CD4-positive, alpha-beta T cell treated with Interleukin-17A for 4 hours (primary cell): ENCODE measurements at regions not wholly inside any gene's neighbourhood (a gene's known extent, or its start where the extent isn't known, plus 50 kb on each side); places are given as distances from the start of the nearest gene placed in this dataset.

Experiments used
- DNase-seq: peaks from one replicate; pipeline ENCODE4 v3.0.0-alpha.2; 2020; ENCODE audit warnings: mixed read lengths

DNA sequence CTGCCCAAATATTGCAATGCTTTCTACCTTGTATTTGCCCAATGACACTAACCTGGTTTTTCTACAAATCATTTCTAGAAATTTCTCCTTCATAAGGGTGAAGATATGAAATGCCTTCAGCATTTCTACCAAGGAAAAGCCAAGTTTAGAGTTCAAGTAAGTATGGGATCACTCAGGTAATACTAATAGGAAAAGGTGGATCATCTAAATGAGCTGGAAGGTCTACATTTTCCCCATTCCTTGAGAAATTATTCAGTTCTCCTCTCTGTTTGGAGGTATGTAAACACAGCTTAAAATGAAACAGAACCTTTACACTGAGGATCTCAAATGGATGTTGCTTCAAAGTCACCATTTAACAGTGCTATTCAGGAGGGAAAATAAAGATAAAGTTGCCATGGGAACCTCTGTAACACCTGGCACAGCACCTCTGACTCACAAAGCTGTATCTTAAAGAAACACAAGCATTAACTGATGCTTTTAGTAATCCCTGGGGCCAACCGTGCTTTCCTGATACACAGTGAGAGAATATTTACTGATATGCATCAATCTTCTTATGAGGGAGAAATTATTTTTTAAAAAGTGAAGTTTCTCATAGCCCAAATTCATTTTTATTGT, 161.3 kb downstream of the DRD1 start:
- DNase-seq: no peak

DNA sequence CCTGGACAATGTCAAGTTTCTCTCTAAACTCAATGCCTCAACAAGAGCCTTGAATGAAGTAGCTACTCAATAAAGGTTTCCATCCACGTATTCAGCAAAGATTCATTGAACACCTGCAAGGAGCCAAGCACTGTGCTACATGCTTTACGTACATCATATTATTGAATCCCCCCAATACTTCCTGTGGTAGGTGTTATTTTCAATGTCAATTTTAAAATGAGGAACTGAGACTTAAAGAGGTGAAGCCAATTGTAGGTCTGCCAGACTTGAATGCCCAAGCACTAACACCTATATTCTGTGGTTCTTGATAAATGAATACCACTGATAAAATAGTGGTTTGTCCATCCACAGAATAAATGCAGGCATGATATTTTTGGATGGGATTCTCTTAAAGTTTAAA, 162.3 kb downstream of the DRD1 start:
- no peak for DNase-seq

DNA sequence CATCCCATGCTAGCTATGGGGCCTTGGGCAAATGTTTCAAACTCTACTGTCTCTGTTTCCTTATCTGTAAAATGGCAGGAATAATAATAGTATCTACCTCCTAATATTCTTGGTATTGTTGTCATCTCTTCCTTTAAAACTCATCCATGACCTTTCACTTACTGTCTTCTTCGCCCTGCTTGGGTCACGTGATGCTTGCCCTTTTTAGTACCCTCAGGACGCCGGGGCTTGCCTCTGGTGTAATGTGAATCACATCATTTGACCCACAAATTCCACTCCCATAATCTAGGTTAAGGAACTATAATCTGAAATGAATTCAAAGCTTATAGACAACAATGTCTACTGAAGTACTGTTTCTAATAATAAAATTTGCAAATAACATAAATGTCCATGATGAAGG, 162.7 kb downstream of the DRD1 start:
- no peak for DNase-seq

DNA sequence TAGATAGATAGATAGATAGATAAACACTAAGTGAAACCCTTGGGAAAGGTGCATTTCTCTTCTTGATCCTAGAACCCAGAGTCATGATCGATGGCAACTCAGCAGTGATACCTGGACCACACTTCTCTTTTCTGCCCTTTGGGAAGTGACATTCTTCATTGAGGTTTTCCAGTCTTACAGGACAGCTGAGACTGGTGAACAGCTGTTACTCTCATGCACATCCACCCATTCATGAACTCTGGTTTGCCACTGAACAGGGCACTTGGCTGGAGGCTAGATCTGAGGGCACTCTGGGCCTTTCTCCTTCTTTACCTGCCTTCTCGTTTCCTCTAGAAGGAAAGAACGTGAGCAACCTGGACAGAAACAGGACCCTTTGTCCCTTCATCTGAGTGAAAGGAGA, 164.5 kb downstream of the DRD1 start:
- DNase-seq: no peak

DNA sequence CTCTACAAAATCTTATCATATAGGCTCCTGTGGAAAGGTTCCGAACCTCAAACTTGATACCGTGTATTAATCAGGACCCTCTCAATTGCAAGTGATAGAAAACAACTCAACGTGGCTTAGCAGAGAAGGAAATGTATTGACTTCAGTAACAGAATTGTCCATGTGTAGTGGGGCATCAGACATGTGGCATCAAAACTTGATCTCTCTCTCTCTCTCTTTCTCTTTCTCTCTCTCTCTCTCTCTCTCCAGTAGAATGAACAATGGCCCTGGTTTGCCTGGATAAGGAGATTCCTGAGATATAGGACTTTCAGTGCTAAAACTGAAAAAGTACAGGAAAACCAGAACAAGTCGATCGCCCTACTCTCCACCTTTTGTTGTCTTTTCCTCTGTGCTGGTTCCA, 168.2 kb downstream of the DRD1 start:
- no peak for DNase-seq

DNA sequence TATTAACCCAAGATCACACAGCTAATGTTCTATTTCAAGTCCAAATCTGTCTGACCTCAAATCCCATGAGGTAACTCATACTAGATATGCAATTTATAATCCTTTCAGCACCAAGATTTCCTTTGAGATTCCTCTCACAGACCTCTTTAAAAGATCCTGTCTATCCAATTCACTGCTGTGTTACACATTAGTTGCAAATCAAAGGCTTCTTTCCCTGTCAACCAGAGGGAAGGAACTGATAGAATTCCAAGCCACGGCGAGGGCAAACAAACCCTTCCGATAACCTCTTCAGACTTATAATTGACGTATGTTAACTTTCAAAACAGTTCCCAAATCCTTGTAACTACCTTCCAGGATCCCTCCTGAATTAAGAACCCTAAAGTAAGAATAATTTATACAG, 168.9 kb downstream of the DRD1 start:
- no peak for DNase-seq

DNA sequence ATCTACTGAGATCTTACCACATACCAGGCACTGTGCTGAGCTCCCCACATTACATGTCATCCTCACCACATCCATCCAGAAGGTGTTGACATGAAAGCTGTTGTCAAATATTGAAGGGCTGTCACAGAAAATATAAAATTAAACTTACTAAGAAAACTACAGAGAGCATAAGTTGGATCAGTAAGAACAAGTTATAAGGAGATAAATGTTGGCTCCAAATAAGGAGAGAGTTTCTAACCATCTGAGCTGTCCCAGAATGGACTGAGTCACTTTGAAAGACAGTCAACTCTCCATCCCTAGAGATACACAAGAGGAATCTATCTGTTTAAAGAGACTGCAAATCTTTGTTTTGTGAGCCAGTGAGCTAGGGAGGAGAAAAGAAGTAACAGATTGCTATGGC, 169.8 kb downstream of the DRD1 start:
- DNase-seq: no peak

DNA sequence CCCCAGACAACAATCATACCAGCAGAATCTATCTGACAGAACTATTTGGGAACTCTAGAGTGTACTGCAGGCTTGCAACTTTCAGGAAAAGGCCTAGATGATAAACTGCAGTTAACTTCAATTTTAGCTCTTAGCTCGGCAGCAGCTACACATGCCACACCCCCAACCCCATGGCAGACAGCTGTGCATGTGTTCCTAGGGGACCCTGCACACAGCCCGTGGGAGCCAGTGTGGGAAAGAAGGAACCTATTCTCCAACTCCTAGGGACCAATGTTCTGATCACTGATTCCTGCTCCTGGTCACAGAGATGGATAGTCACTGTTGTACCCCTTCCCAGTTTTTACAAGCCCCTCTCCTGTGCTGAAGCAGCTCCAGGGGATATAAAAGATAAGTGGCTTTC, 179.6 kb downstream of the DRD1 start:
- no peak for DNase-seq

DNA sequence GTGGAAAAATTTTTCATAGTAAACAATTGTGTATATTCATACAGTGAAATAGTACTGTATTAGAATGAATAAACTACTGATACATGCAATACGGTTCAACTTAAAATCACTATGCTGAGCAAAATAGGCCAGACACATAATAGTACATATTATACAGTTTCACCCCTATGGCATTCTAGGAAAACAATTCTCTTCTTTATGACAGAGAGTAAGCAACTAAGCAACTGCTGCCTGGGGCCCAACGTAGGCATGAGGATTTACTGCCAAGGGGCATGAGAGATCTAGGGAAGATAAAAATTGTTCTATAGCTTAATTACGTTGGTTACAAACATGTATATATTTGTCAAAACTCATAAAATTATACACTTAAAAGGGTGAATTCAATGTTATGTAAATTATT, 180.2 kb downstream of the DRD1 start:
- DNase-seq: no peak

DNA sequence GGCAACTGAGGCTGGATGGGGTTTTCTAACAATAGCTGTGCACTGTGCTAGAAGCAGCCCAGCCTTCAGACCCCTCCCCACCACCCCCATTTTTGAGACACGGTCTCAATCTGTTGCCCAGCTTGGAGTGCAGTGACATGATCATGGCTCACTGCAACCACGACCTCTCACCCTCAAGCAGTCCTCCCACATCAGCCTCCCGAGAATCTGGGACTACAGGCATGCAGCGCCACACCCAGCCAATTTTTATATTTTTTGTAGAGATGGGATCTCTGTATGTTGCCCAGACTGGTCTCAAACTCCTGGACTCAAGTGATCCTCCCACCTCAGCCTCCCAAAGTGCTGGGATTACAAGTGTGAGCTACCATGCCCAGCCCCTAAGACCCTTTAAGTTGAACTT, 182.5 kb downstream of the DRD1 start:
- DNase-seq: no peak

DNA sequence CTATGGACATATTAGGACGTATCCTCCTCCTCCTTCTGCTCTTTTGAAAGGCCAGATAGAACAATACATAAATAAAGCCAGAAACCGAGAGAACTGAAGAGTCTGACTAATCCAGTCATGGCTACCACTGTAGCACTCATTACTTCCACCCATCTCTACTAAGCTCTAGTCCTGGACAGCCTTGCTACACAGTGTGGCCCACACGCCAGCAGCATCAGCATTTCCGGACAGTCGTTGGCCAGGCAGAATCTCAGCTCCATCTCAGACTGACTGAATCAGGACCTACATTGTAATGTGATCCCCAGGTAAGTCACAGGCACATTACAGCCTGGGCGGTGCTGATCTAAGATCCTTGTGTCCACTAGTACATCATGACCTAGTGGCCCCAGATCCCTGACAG, 182.9 kb downstream of the DRD1 start:
- DNase-seq: no peak

DNA sequence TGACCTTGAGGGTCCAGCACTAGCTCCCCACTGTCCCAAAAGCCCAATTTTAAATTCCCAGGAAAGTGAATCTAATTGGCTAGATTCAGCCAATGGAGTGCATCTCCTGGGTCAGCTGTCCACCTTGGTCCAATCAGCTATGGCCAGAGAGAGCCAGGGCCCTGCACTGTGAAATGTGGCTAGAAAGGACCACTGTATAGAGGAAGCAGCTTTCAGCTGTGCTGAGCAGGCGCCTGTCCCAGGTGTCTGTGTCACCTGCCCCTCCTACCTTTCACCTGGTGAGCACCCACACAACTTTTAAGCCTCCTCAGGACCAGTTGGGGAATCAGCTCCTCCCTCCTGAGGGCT, 186.2 kb downstream of the DRD1 start:
- no peak for DNase-seq

DNA sequence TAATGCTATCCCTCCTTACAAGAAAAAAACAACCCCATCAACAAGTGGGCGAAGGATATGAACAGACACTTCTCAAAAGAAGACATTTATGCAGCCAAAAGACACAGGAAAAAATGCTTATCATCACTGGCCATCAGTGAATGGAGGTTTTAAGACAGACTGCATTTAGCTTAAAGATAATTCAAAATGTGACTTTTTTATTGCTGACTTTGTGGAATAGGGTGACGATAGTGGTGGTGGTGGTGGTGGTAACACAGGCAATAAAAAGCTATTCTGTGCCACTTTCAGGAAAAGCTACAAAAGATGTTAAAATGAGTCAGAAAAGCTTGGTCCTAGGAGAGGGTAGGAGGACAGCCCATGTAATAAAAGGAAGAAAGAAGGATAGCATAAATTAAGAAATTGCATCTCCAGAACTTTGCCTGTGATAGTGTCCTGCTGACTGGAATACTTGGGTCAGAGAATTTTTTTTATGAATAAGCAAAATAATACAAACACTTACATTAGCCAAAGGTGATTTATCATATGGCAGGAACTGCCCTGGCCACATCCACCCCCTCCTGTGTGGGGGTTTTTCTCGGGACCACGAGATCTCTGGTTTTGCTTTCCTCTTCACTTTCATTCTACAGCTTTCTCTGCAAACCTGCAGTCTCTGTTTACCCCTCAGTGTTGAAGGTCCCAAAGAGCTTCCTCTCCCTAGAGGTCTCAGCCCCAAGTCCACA, 186.7 kb downstream of the DRD1 start:
- no peak for DNase-seq

DNA sequence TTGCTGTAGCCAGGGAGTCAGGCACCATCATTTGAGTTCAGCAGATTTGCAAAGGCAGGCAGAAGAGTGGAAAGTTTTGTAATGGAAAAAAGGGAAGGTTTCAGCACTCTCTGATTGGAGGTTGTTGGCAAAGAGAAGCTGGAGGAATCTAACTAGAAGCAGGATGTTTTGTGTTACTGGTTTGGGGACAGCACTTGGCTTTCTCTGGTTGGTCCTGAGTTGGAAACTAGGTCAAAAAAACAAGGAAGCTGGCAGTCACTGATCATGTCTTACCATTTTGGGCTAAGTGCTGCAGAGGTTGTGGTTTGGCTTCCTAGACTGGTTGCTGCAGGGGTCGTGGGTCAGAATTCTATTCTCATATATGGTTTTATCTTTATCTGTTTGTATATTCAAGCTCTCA, 189.8 kb downstream of the DRD1 start:
- no peak for DNase-seq

DNA sequence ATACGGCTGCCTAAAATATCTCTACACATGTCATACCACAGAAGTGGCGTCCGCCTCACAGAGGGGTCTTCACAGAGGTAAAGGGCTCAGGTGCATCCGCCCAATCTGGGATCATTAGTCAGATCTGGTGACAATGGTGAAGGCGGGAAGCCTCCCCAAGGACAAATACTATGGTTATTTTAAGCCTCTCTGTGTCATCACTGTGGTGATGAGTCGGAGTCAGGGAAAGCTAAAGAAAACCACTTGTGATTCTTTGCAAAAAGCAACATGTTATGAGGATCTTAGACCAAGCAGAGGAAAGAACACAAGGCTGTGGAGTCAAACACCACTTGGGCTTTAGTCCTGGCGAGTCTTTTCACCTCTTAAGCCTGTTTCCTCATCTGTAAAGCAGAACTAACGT, 190.4 kb downstream of the DRD1 start:
- no peak for DNase-seq

DNA sequence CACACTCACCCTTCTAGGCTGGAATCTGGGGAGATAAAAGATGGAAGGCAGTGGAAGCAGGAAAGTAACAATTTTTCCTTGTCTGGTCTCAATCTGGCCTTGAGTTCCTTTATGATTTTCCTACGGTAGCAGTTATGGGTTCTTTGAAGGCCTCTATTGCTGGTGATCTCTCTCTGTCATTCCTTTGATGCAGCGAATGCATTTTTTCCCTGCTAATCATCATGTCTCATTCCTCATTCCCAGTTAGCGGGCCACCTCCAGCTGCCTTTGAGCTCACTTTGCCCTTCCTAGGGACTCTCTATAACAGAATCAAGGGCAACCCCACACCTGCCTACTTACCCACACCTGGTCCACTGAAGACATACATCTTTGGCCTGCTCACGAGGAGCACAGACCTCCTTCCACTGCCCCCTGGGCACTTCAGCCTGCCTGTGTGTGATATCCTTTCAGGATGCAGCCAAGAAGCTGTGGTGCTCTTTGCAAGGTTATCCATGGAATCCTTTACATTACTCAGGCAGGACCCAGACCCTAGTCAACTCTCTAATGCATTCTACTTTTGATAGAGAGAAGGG, 191.7 kb downstream of the DRD1 start:
- no peak for DNase-seq

DNA sequence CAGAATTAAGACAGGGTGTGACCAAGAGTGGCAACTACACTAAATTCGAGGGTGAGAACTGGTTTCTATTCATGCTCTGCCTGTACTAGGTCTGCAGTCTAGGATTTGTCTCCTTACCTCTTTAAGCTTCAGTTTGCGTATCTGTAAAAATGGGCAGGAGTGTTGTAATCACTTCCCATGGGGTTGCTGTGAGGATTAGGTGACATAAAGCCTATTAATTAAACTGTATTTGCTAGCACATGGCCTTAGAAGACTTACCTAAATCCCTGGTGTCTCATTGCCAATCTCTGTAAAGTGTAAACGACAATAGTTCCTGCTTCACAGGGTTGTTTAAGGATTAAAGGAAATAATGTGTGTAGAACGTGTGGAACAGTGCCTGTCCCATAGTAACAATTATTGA, 193.6 kb downstream of the DRD1 start:
- no peak for DNase-seq

DNA sequence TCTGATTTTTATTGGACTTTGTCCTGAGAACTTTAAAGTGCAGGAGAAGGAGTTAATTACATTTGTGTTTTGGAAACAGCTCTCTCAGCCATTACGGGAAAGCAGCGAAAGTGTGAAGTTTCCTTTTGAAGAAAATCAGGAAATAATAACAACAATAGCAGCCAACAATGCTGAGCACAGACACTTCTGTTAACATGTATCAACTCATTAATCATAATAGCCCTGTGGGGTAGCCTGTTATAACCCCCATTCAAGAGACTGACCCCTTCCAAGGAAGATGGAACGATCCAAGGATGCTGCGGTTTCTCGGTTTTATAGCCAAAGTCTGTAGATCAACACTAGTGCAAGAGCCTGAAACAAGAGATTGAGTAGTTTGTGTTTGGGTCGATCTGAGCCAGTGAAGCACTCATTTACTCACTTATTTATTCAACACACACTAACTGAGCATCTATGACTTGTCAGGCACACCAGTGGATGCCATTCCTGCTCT, 195.5 kb downstream of the DRD1 start:
- DNase-seq: no peak

DNA sequence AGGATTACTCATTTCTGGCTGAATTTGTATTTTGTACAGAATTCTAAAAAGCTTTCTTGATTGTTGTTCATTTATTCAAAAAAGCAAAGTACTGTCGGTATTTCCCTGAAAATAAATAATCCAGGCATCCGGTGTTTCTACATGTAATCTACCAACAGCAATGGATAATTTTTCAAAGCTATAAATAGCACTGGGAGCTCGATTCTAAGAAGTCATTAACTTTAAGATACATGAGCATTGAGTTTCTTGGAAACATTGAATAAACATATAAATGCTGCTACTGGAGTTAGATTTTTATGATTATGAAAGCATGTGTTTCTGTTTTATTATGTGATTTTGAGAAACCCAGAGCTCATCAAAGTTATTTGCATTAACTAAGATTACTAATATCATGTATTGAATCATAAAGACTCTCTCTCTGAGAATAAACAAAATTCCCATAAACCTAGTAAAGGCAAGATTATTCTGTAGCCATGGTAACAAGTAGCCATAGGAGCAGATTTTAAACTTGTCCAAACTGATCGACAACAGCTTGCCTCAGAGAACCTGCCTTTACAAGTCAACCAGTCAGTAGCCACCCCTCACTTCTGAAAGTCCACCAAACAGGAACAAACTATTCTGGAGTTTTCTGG, 197.0 kb downstream of the DRD1 start:
- no peak for DNase-seq

DNA sequence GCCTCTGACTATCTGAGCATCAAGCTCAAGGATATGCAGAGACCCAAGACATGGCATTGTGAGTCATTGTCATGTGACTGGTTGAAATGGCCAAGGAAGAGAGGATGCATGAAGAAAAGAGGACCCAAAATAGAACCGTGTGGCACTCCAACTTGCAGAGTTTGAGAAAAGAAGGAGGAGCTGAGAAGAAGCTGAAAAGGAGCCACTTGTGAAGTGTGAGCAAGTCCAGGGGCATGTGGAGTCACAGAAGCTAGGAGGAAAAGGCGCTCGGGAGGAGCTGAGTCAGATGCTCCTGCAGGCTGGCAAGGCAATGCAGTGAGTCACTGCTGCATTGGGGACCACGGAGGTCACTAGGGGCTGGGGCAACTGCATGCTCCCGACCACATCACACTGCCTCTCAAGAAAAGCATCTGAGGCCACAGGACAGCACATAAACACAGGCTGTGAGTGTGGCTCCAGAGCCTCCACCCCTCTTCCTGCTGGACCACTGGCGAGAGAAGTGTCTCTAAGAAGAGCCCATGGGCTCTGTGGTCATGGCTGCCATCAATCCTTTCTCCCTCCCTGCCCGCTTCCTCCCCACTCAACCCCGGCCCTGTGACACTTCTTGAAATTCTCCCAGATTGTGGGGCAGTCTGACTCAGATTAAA, 197.6 kb downstream of the DRD1 start:
- no peak for DNase-seq

DNA sequence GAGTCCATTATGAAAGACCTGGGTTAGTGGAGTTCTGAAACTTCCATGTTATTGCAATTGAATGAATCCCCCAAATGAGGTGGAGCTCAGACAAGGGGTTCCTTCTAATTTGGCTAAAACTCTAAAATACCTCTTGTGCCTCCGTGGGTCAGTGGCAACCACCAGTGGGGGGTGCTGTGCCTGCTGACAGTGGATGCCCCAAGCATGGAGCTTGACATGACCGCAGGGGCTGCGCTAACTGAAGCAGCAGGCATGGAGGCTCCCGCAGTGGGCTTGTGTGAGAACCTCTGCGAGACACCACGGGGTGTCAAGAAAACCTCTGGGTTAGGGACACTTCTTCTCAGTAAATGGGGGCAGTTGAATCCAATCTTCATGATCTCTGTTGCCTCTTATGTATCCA, 200.5 kb downstream of the DRD1 start:
- no peak for DNase-seq

DNA sequence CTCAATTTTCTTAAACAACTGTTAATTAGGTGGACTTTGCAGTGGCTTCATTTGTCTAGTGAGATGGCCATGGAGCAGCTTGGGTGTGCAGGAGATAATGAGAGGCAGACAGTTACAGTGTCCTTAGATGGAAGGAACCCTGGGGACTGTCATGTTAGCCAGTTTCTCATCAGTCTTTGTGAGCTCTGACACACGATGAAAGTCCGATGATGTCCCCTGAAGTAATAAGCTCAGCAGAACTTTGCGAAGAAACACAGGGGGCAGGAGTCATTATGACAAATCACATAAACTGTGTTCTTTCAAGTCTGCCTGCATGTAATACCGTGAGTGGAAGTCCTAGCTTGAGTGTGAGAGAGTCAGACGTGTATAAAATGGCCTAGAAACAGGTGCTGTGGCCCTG, 201.8 kb downstream of the DRD1 start:
- DNase-seq: no peak

DNA sequence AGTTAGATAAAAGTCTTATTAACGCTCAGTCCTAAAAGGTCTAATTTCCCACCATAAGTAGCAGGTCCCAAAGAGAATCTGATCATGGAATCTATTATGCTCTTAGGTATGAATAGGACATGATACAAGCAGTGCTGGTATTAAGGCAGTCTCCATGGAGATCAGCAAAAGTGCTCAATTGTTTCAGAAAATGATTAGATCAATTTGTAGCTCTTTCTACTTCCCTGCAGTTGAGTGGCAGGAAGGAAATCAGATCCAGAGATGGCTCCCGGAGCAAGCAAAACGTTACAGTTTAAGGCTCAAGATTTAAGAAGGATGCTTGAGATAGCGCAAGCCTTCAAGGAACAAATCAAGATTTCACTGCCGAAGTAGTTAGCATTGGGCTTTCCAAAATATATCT, 205.7 kb downstream of the DRD1 start:
- DNase-seq: no peak

DNA sequence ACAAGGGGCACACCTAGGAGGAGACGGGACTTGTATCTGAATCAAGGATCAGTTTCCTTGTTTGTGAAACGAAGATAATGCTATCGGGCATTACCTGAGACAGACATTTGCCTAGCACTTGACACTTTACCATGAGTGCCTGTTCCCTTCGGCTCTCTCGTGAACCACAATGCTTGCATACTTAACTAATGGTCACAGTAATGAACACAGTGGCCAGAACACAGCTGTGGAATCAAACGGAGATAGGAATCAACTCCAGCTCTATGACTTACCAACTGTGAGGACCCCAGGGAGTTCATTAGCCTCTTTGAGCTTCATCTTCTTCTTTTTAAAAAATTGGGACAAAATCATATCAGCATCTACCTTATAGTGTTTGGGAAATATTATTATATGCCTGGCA, 207.8 kb downstream of the DRD1 start:
- DNase-seq: no peak
